DOHH2 (cell line): ENCODE measurements at regions not wholly inside any gene's neighbourhood (a gene's known extent, or its start where the extent isn't known, plus 50 kb on each side); places are given as distances from the start of the nearest gene placed in this dataset.

Experiments
- H3F3A ChIP-seq: fragments of 200-600 bp; sonication (generic), shearing (Covaris generic); 2 replicates; pipeline ENCODE4 v1.6.0; 2016; ENCODE audit warnings: antibody characterized with exemption, mild to moderate bottlenecking; ENCODE audit not compliant: control insufficient read depth, insufficient read depth
- H3K27ac ChIP-seq: fragments of 200-600 bp; sonication (generic); 2 replicates; pipeline ENCODE4 v1.5.1; 2014; ENCODE audit warnings: low read depth, mild to moderate bottlenecking, low read length, moderate library complexity
- H3K27me3 ChIP-seq: fragments of 200-600 bp; sonication (generic); 2 replicates; pipeline ENCODE4 v1.6.1; 2014; ENCODE audit warnings: mild to moderate bottlenecking, low read length, mixed read lengths; ENCODE audit not compliant: control insufficient read depth
- H3K36me3 ChIP-seq: fragments of 200-600 bp; sonication (generic); 2 replicates; pipeline ENCODE4 v1.6.1; 2014; ENCODE audit warnings: mild to moderate bottlenecking, low read length, moderate library complexity, mixed read lengths; ENCODE audit not compliant: control insufficient read depth
- H3K4me1 ChIP-seq: fragments of 200-600 bp; sonication (generic); 2 replicates; pipeline ENCODE4 v1.6.1; 2014; ENCODE audit warnings: mild to moderate bottlenecking, low read length, mixed read lengths; ENCODE audit not compliant: control insufficient read depth
- H3K4me2 ChIP-seq: fragments of 200-600 bp; sonication (generic); 2 replicates; pipeline ENCODE4 v1.6.0; 2014; ENCODE audit warnings: mild to moderate bottlenecking, low read length, moderate library complexity
- H3K4me3 ChIP-seq: fragments of 200-600 bp; sonication (generic); 2 replicates; pipeline ENCODE4 v1.5.1; 2014; ENCODE audit warnings: mild to moderate bottlenecking, low read length, mixed read lengths
- H3K79me2 ChIP-seq: fragments of 200-600 bp; sonication (generic); 2 replicates; pipeline ENCODE4 v1.6.1; 2014; ENCODE audit warnings: mild to moderate bottlenecking, low read length, mixed read lengths; ENCODE audit not compliant: control insufficient read depth
- H3K9me2 ChIP-seq: fragments of 200-600 bp; sonication (generic); replicated peaks from 2 replicates; pipeline ENCODE4 v1.6.1; 2014; ENCODE audit warnings: mild to moderate bottlenecking, low read length, mixed read lengths; ENCODE audit not compliant: control insufficient read depth
- H3K9me3 ChIP-seq: fragments of 200-600 bp; sonication (generic); 2 replicates; pipeline ENCODE4 v1.6.1; 2014; ENCODE audit warnings: antibody characterized with exemption, low read length, mixed read lengths; ENCODE audit not compliant: control insufficient read depth, insufficient read depth
- H4K20me1 ChIP-seq: fragments of 200-600 bp; sonication (generic); 2 replicates; pipeline ENCODE4 v1.6.0; 2014; ENCODE audit warnings: low read depth, mild to moderate bottlenecking, antibody characterized with exemption, low read length, moderate library complexity; ENCODE audit not compliant: control insufficient read depth, insufficient read depth
- EZH2phosphoT487 ChIP-seq: fragments of 200-600 bp; sonication (generic); IDR thresholded peaks from 2 replicates; pipeline ENCODE4 v1.6.1; 2017; ENCODE audit warnings: borderline replicate concordance, mild to moderate bottlenecking, antibody characterized with exemption, low read length, moderate library complexity, mixed read lengths
- TF ChIP-seq, protein P1 (sequence below): fragments of 200-600 bp; sonication (generic); IDR thresholded peaks from one replicate; pipeline ENCODE4 v1.5.1; 2014; ENCODE audit warnings: antibody characterized with exemption, mild to moderate bottlenecking, low read depth, low read length; ENCODE audit not compliant: poor library complexity, severe bottlenecking

DNA sequence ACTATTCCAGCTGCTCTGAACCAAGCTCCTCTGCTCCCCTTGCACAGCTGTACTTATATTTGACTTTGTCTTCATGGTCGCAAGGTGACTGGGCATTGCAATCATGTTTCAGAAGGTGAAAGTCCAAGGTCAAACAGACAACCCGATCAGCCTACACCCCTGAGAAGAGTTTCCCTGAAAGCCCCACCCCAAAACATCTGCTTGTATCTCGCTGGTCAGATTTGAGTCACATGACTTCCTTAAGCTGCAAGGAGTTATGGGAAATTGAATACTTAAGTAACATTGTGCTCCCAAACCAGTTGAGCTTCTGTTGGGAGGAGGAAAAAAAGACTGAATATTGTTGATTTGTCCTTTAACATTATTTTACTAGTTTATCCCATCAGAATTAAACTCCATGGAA, 83.4 kb upstream of the FZD10 start:
- no peaks in the 10 kb centered on the region for H3K27me3 ChIP-seq
- H3K4me1 ChIP-seq: no peaks in the 10 kb centered on the region
- TF ChIP-seq, protein P1, sequence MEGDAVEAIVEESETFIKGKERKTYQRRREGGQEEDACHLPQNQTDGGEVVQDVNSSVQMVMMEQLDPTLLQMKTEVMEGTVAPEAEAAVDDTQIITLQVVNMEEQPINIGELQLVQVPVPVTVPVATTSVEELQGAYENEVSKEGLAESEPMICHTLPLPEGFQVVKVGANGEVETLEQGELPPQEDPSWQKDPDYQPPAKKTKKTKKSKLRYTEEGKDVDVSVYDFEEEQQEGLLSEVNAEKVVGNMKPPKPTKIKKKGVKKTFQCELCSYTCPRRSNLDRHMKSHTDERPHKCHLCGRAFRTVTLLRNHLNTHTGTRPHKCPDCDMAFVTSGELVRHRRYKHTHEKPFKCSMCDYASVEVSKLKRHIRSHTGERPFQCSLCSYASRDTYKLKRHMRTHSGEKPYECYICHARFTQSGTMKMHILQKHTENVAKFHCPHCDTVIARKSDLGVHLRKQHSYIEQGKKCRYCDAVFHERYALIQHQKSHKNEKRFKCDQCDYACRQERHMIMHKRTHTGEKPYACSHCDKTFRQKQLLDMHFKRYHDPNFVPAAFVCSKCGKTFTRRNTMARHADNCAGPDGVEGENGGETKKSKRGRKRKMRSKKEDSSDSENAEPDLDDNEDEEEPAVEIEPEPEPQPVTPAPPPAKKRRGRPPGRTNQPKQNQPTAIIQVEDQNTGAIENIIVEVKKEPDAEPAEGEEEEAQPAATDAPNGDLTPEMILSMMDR: no peak
- no peak for TF ChIP-seq EZH2phosphoT487
- H3K36me3 ChIP-seq: no peaks in the 10 kb centered on the region
- H4K20me1 ChIP-seq: no peaks in the 10 kb centered on the region
- H3K9me3 ChIP-seq: peaks cover 6% of the 10 kb centered on the region; the same call in 1 of the 2 replicates
- no peak overlapping the region for H3K4me3 ChIP-seq
- H3K9me2 ChIP-seq: no peaks in the 10 kb centered on the region
- no peaks in the 10 kb centered on the region for H3K79me2 ChIP-seq
- H3K4me2 ChIP-seq: no peak overlapping the region
- H3K27ac ChIP-seq: no peak overlapping the region
- no peaks in the 10 kb centered on the region for H3F3A ChIP-seq

DNA sequence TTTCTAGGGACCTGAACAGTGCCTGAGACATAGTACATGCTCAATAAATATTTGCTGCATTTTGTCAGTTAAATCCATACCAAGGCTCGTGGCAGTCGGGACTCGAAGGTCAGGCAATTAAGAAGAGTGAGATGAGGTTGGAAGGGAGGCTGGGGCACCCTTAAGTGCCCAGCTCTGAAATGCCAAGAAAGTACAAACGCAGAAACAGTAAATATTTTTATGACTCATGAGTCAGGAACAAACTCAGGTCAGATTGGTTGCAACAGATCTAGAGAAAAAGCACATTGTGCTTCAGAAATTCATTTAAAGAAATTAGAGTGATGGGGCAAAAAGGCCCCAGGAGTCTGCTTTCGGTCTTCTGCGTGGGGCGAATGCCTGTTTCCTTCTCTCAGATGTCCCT, 83.0 kb upstream of the FZD10 start:
- Histone ChIP-seq H3K9me3 (peaks cover 6% of the 10 kb centered on the region; the same call in 1 of the 2 replicates), H3K4me2 (no peak overlapping the region), H3K27me3 (no peaks in the 10 kb centered on the region), H3K27ac (no peak overlapping the region), H3K4me3 (no peak overlapping the region), H3K9me2 (no peaks in the 10 kb centered on the region), H3K4me1 (no peaks in the 10 kb centered on the region), H3K79me2 (no peaks in the 10 kb centered on the region), H4K20me1 (no peaks in the 10 kb centered on the region), H3F3A (no peaks in the 10 kb centered on the region), H3K36me3 (no peaks in the 10 kb centered on the region)
- TF ChIP-seq EZH2phosphoT487: no peak
- TF ChIP-seq, protein P1: no peak

DNA sequence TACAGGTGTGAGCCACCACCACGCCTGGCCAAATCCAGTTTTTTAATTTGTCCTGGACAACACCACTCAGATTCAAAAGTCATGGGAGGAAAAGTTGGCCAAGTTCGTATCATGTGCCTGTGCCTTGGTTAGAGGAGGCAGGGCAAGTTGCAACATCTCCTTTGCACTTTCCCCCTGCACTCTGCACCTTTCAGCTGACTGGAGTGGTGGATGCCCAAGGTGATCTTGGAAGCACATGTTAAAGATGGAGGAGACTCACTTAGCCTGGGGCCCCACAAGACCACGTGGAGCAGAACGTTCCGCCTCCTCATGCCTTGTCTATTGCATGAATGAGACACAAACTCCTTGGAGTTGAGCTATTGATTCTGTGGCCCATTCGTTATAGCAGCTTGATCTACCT, 82.1 kb upstream of the FZD10 start:
- Histone ChIP-seq H3K36me3 (no peaks in the 10 kb centered on the region), H3K9me3 (peaks cover 6% of the 10 kb centered on the region; the same call in 1 of the 2 replicates), H3K4me3 (no peak overlapping the region), H3F3A (no peaks in the 10 kb centered on the region), H4K20me1 (no peaks in the 10 kb centered on the region), H3K79me2 (no peaks in the 10 kb centered on the region), H3K27ac (no peak overlapping the region), H3K4me2 (no peak overlapping the region), H3K4me1 (no peaks in the 10 kb centered on the region), H3K9me2 (no peaks in the 10 kb centered on the region), H3K27me3 (no peaks in the 10 kb centered on the region)
- TF ChIP-seq, protein P1: no peak
- no peak for TF ChIP-seq EZH2phosphoT487
